Keratinocyte (primary cell): ENCODE measurements at regions not wholly inside any gene's neighbourhood (a gene's known extent, or its start where the extent isn't known, plus 50 kb on each side); places are given as distances from the start of the nearest gene placed in this dataset.

Source experiments
- DNase-seq: peaks from one replicate; pipeline ENCODE4 v3.0.0-alpha.2; 2011; ENCODE audit warnings: low read depth, missing footprints, low spot score
- FAIRE-seq: peaks from 2 replicates; lab custom pipeline; 2011; peaks lifted over from hg19 to GRCh38; lab: Jason Lieb, UNC
- H2AFZ ChIP-seq: 2 replicates; pipeline ENCODE4 v1.6.0; 2012; ENCODE audit warnings: low read length, control low read depth, inconsistent platforms; ENCODE audit not compliant: control insufficient read depth
- H3K27ac ChIP-seq: 2 replicates; pipeline ENCODE4 v1.5.1; 2011; ENCODE audit warnings: low read length; ENCODE audit not compliant: control insufficient read depth, insufficient read depth
- H3K27me3 ChIP-seq: 3 replicates; pipeline ENCODE4 v1.6.0; 2011; ENCODE audit warnings: low read length; ENCODE audit not compliant: control insufficient read depth, insufficient read depth; ENCODE audit errors: extremely low read depth
- H3K36me3 ChIP-seq, 2 experiments: 2 replicates in 1 of 2; 3 replicates in 1 of 2; pipeline ENCODE4 v1.5.1; 2011; ENCODE audit warnings: low read length in 2 of 2, mild to moderate bottlenecking in 1 of 2; ENCODE audit not compliant: control insufficient read depth in 2 of 2, insufficient read depth in 2 of 2; ENCODE audit errors: extremely low read depth in 1 of 2
- H3K4me1 ChIP-seq: 3 replicates; pipeline ENCODE4 v1.5.1; 2011; ENCODE audit warnings: low read length; ENCODE audit not compliant: control insufficient read depth, insufficient read depth; ENCODE audit errors: extremely low read depth
- H3K4me2 ChIP-seq: 3 replicates; pipeline ENCODE4 v1.6.0; 2011; ENCODE audit warnings: low read depth, low read length; ENCODE audit not compliant: control insufficient read depth, insufficient read depth; ENCODE audit errors: extremely low read depth
- H3K4me3 ChIP-seq, 3 experiments: fragments of 200-600 bp in 1 of 3; sonication (generic) in 1 of 3; 2 replicates in 2 of 3; 3 replicates in 1 of 3; pipeline ENCODE4 v1.5.1; 2011 to 2016; ENCODE audit warnings: low read length in 3 of 3, mild to moderate bottlenecking in 3 of 3, control low read depth in 2 of 3, inconsistent platforms in 1 of 3, low read depth in 1 of 3, mixed read lengths in 1 of 3, mixed run types in 1 of 3, moderate library complexity in 1 of 3; ENCODE audit not compliant: control insufficient read depth in 2 of 3, insufficient read depth in 2 of 3; ENCODE audit errors: extremely low read depth in 1 of 3
- H3K79me2 ChIP-seq: 2 replicates; pipeline ENCODE4 v1.6.0; 2012; ENCODE audit warnings: low read length; ENCODE audit not compliant: control insufficient read depth, insufficient read depth
- H3K9ac ChIP-seq: 3 replicates; pipeline ENCODE4 v1.6.0; 2011; ENCODE audit warnings: low read length; ENCODE audit not compliant: control insufficient read depth, insufficient read depth; ENCODE audit errors: extremely low read depth
- H3K9me1 ChIP-seq: 3 replicates; pipeline ENCODE4 v1.6.0; 2011; ENCODE audit warnings: low read length; ENCODE audit not compliant: control insufficient read depth, insufficient read depth; ENCODE audit errors: extremely low read depth
- H3K9me3 ChIP-seq: 2 replicates; pipeline ENCODE4 v1.5.1; 2012; ENCODE audit warnings: low read depth, low read length; ENCODE audit not compliant: control insufficient read depth
- H4K20me1 ChIP-seq: 3 replicates; pipeline ENCODE4 v1.6.0; 2011; ENCODE audit warnings: low read length; ENCODE audit not compliant: control insufficient read depth, insufficient read depth; ENCODE audit errors: extremely low read depth
- CTCF ChIP-seq, 3 experiments: IDR thresholded peaks in 1 of 3; conservative IDR thresholded peaks in 1 of 3; optimal IDR thresholded peaks in 1 of 3; 2 replicates in 2 of 3; 3 replicates in 1 of 3; pipeline versions ENCODE3 to v1.5.1; 2011; ENCODE audit warnings: low read length in 3 of 3, mild to moderate bottlenecking in 3 of 3, moderate library complexity in 2 of 3, control low read depth in 1 of 3, inconsistent platforms in 1 of 3; ENCODE audit not compliant: insufficient read depth in 2 of 3; ENCODE audit errors: extremely low read depth in 1 of 3
- EZH2 ChIP-seq: IDR thresholded peaks from one replicate; pipeline ENCODE4 v1.6.1; 2012; ENCODE audit warnings: inconsistent platforms, mild to moderate bottlenecking, low read length, moderate library complexity
- dilution Hi-C: fragments of 300-500 bp; cut with MboI; formaldehyde crosslinking; loops from one replicate; pipeline ENCODE4 v1.7.0; 2020; ENCODE audit warnings: low sequenced_read_pairs; ENCODE audit not compliant: extremely low pct_ligation_motif_present

- dilution Hi-C loops: no loop called here
- H3K4me1 ChIP-seq: no peaks in the 10 kb centered on the region
- no peak for FAIRE-seq
- no peak overlapping the region for H2AFZ ChIP-seq
- H3K79me2 ChIP-seq: no peaks in the 10 kb centered on the region
- no peaks in the 10 kb centered on the region for H3K9me1 ChIP-seq
- H3K4me2 ChIP-seq: no peak overlapping the region
- H3K4me3 ChIP-seq: no peak overlapping the region
- H3K9ac ChIP-seq: no peak overlapping the region
- no peak for DNase-seq
- H3K27me3 ChIP-seq: no peaks in the 10 kb centered on the region
- no peaks in the 10 kb centered on the region for H4K20me1 ChIP-seq
- no peak overlapping the region for H3K27ac ChIP-seq
- no peaks in the 10 kb centered on the region for H3K36me3 ChIP-seq
- no peaks in the 10 kb centered on the region for H3K9me3 ChIP-seq
- no peak for TF ChIP-seq EZH2
- TF ChIP-seq CTCF (optimal IDR thresholded peaks at IDR 0.05 in 1 of 3, IDR thresholded peaks at IDR 0.05 in 1 of 3, conservative IDR thresholded peaks at IDR 0.05 in 1 of 3; ENCODE audit: extremely low read depth in 1 of 3, insufficient read depth in 2 of 3, low read length in 3 of 3): peak in 2 of 3 experiments; percentile 29 to 47
Observed at GRCh38 chr6:95431637-95432228, 145.6 kb upstream of the MANEA start.

GRCh38 chr6:95439741-95440140 is 137.6 kb upstream of the MANEA start:
- TF ChIP-seq CTCF (optimal IDR thresholded peaks at IDR 0.05 in 1 of 3, IDR thresholded peaks at IDR 0.05 in 1 of 3, conservative IDR thresholded peaks at IDR 0.05 in 1 of 3; ENCODE audit: extremely low read depth in 1 of 3, insufficient read depth in 2 of 3, low read length in 3 of 3): no peak
- TF ChIP-seq EZH2: no peak
- Histone ChIP-seq H3K9me3 (no peaks in the 10 kb centered on the region), H3K9ac (no peak overlapping the region), H3K4me3 (no peak overlapping the region), H3K79me2 (no peaks in the 10 kb centered on the region), H3K27me3 (no peaks in the 10 kb centered on the region), H4K20me1 (no peaks in the 10 kb centered on the region), H3K4me2 (no peak overlapping the region), H3K36me3 (no peaks in the 10 kb centered on the region), H3K4me1 (no peaks in the 10 kb centered on the region), H3K27ac (no peak overlapping the region), H3K9me1 (no peaks in the 10 kb centered on the region), H2AFZ (no peak overlapping the region)
- no peak for DNase-seq
- no peak for FAIRE-seq
- dilution Hi-C loops: no loop called here
